ENCODE measurements at regions not wholly inside any gene's neighbourhood (a gene's known extent, or its start where the extent isn't known, plus 50 kb on each side); places are given as distances from the start of the nearest gene placed in this dataset.

GRCh38 chr5:112061666-112062065, 304.7 kb upstream of the NREP start:
- no peak for TF ChIP-seq EP300 (IDR thresholded peaks at IDR 0.05; ENCODE audit: low read depth)
- TF ChIP-seq CTCF (IDR thresholded peaks at IDR 0.05) = no peak
